GM19099 (cell line): ENCODE measurements at regions not wholly inside any gene's neighbourhood (a gene's known extent, or its start where the extent isn't known, plus 50 kb on each side); places are given as distances from the start of the nearest gene placed in this dataset.

Source experiments
- POLR2A ChIP-seq: IDR thresholded peaks from 3 replicates; pipeline ENCODE4 v1.6.1; 2011; ENCODE audit warnings: low read depth; ENCODE audit not compliant: insufficient read length; ENCODE audit errors: extremely low read depth

- TF ChIP-seq POLR2A, result no peak
These were observed 227.6 kb upstream of the CHRNA7 start for GRCh38 chr15:31802761-31803160.

DNA sequence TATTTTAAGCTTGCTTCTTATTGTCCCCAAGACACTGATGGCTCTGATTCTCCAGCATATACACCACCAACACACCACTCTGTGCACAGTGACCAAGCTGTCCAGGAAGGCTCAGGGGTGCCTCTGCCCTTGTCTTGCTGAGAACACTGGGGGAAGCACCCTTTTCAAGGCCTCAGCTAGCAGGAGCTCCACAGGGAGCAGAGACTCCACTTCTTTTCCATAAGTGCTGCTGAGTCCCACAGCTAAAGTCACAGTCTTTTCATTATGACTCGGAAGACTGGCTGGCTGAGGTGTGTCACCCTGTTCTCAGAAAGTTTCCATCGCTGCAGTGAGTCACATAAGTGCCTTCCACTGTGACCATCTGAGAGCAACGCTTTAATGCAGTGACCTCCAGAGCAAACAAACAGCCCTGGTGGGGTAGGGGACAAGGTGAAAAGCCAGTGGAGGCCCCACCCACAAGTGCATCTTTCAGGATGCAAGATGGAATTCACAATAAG is 226.9 kb upstream of the CHRNA7 start:
- TF ChIP-seq POLR2A, result no peak

- no peak for TF ChIP-seq POLR2A
These were observed 225.1 kb upstream of the CHRNA7 start for GRCh38 chr15:31805090-31805662.

- no peak for TF ChIP-seq POLR2A
These were observed 224.2 kb upstream of the CHRNA7 start for GRCh38 chr15:31806106-31806505.

GRCh38 chr15:31811641-31812040 is 218.7 kb upstream of the CHRNA7 start:
- no peak for TF ChIP-seq POLR2A

GRCh38 chr15:31814082-31814481 is 216.2 kb upstream of the CHRNA7 start:
- no peak for TF ChIP-seq POLR2A

DNA sequence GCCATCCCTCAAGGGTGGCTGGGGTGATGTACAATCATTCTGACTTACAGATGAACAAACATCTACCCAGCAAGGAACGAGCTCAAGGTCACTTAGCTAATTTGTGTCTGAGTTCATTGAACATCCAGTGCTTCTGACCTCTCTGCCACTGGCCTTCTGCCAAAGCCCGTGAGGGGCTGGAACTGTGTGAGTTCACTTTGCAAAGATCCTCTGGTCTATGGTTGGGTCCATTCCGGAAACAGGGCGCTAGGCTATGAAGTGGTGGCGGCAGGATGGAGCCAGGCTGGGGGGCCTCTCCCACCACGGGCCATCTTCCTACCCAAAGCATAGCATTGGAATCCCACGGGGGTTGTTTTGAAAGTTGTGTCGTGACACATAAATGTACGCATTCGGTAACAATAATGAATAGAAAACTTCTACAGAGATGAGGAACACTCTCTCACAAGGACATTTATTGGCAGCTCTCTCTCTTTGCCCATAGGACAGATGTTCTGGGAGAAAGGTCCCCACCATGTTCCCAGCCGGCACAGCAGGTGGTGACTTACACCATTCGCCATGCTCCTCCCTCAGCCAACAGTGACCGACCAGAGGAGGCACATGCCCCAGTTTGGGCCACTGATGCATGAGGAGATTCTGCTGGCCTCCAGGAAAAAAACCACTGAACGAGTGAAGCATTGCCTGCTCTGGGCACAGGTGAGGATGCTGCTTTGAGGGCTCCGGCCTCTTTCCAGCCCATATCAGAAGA is 214.7 kb upstream of the CHRNA7 start:
- no peak for TF ChIP-seq POLR2A

GRCh38 chr15:31822463-31822862 is 207.9 kb upstream of the CHRNA7 start:
- no peak for TF ChIP-seq POLR2A

- no peak for TF ChIP-seq POLR2A
These were observed 206.3 kb upstream of the CHRNA7 start for GRCh38 chr15:31824024-31824423.

DNA sequence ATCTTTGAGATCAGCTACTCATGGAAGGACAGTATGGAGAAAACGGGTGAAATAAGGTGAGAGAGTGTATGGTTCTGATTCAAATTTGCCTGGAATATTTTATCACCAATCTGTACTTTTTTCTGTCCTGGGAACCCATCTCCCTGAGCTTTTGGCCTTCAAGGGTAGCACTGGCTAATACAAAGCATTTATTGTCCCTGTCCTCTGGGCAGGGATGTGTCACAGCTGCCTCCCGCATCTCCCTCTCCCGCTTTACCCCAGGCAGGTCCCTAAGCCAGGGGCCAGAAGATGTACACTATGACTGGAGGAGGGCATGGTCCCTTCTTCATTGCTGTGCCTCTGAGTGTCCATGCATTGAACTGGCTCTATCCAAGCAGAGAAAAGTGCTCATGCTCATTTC is 201.7 kb upstream of the CHRNA7 start:
- no peak for TF ChIP-seq POLR2A

- no peak for TF ChIP-seq POLR2A
These were observed 199.7 kb upstream of the CHRNA7 start for GRCh38 chr15:31830591-31830990.

DNA sequence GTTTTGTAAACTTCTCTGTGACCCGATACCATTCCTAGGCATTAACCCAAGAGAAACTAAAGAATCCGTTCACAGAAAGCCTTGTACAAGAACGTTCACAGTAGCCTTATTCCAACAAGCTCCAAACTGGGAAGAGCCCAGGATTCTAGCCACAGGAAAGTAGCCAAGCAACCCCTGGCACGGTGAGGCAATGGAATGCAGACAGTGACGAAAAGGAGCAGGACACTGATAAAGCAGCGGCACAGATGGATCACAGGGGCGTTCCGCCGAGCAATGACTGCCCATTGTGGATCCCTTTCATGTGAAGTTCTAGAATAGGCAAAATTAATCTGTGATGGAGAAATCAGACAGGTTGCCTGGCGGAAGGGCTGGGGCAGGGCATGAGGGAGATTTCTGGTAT is 198.7 kb upstream of the CHRNA7 start:
- no peak for TF ChIP-seq POLR2A

GRCh38 chr15:31834654-31835053 is 195.7 kb upstream of the CHRNA7 start:
- TF ChIP-seq POLR2A, result no peak

- no peak for TF ChIP-seq POLR2A
These were observed 190.9 kb upstream of the CHRNA7 start for GRCh38 chr15:31839388-31839787.

GRCh38 chr15:31840849-31841476 is 189.4 kb upstream of the CHRNA7 start:
- no peak for TF ChIP-seq POLR2A
